NOMO-1 (cell line): ENCODE measurements at regions not wholly inside any gene's neighbourhood (a gene's known extent, or its start where the extent isn't known, plus 50 kb on each side); places are given as distances from the start of the nearest gene placed in this dataset.
A peak's percentile ranks its signal among the peaks of the same experiment; 100 is the strongest.
"Not testable (repeated sequence)": the region's sequence is repeated elsewhere in the genome, so short reads cannot be mapped to it uniquely, and the experiment has no call there.

Experiments
- DNase-seq, 2 experiments: peaks; one replicate each; lab custom pipeline; 2025; ENCODE audit not compliant: unreplicated experiment in 2 of 2; lab: John Stamatoyannopoulos, UW

DNA sequence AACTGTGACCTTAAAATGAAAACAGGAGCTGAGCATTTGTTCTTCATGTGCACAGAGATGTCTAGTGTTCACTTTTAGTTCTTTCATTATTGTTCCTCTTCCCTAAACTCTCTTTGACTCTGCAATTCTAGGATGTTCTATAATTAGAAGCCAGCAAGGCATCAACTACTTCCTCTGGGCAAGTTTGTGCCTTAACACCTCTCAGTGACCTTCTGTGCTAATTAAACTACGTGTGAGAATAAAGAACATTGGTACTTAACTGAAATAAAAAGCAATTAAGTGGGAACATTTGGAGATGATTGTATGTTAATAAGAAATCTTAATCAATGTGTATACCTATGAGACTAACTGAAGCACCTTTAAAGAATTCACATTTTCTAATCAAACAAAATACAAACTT is 242.8 kb downstream of the RASEF start:
- DNase-seq, result no peak

DNA sequence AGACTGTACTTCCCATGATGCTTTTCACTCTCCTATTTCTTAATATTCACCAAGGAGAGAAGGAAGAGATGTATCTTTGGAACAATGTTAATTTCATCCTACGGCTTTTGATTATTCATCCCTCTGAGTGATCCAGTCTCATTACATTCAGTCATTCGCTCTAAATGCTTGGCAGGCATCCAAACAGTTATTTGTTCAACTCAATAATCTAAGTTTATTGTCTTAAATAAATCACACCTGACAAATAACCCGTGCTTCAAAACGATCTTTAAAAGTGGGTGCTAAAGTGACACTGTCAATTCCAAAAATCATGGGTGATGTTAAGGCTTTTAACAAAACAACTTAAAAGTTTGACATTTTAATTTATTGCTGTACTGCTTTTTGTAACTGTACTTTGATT is 233.1 kb downstream of the RASEF start:
- no peak for DNase-seq

DNA sequence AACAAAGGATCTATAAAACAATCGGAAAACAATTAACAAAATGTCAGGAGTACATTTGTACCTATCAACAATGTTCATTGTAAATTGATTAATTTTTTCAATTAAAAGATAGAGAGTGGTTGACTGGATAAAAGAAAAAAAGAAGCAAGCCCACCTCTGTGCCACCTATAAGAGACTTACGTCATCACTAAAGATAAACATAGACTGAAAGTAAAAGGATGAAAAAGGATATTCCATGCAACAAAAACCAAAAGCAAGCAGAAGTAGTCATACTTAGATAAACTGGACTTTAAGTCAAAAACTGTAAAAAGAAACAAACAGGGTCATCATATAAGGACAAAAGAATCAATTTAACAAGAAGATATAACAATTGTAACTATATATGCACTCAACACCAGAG is 197.4 kb downstream of the RASEF start:
- no peak for DNase-seq

DNA sequence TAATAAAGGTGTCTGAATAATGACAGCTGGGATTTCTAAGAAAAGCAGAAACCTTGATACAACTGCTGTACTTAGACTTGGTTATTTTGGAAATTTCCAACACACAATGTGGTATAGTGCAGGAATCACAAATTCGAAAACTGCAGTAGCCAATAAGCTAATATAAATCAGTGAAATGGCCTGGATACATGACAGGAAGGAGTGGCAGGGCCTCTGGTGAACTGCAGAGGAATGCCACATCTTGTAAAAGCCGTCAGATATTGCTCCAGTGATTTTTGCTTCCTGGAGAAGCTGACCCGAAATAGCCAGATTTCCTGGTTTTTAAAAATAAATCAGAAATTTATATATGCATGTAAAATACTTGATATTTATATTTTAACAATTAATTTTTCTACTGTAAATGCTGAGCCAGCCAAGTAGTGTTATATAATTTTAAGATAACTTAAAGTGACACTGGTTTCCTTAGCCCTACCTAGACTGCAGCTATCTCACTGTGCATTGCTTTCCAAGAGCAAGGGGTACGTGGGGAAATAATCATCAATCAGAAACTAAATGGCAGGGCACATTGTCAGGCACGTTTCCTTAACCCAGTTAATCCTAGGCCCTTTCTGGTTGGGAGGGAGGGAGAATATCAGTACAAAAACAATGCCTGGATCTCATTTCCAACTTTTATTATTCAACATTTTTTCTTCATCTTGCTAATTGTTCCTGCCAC is 182.4 kb downstream of the RASEF start:
- DNase-seq, result no peak

DNA sequence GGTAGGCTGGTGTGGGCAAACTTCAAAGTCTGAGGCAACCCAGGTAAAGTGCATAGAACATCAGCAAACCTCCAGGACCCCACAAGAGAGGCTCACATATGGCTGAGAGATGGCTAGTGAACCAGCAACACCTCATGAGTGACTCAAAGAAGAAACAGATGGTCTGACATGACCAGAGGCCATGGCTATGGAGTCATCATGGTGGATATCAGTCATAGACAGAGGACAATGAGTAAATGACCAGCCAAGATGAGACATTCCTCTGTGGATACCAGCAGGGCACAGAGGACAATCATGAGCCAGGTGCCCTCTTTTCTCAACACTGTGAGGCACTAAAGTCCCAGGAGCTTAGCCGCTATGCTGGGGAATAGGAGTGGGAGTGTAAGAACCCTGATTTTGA is 180.8 kb downstream of the RASEF start:
- DNase-seq, result no peak

DNA sequence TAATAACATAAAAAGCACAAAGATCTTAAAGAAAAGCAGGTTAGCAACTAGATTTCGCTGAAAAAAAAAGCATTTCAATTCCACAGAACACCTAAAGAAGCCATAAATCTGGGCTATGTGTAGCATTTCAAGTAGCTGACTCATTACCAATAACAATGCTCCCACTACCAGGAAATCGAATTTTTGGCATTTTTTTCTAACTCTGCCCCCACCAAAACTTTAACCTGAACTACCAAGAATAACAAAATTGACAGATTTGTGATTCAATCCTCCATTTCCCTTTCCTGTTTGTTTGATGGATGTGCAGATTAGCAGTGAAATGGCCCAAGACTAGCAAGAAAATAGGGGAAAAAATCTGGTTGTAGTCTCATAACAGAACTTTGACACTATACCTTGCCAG is 180.2 kb downstream of the RASEF start:
- no peak for DNase-seq

DNA sequence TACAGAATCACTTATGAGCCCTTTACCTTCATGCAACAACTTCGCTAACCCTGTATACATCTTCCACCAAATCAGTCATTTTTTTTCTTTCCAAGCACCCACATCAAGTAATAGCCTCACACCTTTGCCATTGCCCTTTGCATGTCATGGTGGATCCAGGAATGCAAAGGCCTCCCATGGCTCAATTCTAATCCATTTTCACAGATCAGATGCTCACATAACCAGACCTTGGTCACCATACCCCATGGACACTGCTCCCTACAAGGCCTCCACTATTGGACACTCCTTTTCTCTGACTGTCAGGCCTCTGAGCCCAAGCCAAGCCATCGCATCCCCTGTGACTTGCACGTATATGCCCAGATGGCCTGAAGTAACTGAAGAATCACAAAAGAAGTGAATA is 179.5 kb downstream of the RASEF start:
- DNase-seq, result no peak

DNA sequence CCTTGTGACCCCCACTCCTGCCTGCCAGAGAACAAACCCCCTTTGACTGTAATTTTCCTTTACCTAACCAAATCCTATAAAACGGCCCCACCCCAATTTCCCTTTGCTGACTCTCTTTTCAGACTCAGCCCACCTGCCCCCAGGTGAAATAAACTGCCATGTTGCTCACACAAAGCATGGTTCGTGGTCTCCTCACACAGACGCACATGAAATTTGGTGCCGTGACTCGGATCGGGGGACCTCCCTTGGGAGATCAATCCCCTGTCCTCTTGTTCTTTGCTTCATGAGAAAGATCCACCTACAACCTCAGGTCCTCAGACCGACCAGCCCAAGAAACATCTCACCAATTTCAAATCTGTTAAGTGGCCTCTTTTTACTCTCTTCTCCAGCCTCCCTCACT is 179.0 kb downstream of the RASEF start:
- not testable (repeated sequence) for DNase-seq

DNA sequence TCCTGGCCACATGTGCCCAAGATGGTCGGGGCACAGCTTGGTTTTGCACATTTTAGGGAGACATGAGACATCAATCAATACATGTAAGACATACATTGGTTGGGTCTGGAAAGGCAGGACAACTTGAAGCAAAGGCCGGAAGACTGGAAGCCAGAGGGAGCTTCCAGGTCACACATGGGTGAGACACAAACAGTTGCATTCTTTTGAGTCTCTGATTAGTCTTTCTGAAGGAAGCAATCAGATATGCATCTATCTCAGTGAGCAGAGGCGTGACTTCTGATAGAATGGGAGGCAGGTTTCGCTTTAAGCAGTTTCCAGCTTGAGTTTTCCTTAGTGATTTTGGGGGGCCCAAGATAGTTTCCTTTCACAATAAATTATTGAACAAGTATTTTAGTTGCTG is 172.5 kb downstream of the RASEF start:
- no peak for DNase-seq

DNA sequence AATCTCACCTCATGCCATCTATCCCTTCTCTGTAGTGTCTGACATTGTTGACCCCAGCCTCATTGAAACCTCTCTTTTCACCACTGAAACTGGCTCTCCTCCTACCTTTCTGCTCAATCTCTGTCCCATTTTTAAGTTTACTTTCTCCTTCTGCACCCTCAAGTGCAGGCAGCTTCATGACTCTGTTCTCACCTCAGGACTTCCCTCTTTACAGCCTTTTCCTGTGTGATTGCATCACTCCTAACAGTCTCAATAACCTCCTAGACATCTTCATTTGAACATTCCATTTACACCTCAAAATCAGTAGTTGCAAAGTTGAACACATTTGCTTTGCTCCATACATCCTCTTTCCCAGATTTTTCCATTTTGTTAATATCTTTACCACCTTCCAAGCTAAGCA is 172.1 kb downstream of the RASEF start:
- DNase-seq, result peak in 1 of 2 experiments; percentile 0

DNA sequence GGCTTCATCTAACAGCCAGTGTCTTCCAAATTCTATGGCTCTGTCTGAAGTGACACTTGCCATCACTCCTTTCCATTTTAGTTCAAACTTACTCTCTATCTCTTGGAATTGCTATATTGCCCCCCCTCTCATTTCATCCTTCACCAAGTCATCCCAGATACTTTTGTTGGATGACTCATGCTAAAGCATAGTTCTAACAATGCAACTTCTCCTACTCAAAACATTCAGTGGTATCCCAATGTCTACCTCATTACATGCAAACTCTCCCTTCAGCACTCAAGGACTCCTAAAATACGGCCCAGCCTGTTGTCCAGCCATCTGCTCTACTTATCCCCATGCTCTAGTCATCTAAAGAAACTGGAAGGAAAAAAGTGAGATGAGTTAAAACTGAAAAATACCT is 171.6 kb downstream of the RASEF start:
- no peak for DNase-seq

DNA sequence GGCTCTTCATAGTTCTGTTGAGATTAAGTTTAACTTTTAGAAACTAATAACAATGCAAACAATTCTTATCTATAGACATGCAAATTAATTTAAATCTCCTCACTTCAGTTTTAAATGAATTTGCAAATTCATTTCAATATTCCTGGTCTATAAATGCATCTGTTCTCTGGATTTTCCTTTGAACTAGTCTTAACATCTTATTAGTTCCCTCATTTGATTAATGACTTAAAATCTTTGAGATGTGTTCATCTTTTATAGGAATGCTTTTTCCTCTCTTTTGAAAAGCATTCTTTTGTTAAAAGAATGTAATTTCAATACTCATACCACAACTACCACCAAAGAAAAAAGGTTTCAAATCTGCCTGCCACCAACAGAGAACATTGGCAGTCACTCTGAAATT is 169.4 kb downstream of the RASEF start:
- DNase-seq, result no peak

DNA sequence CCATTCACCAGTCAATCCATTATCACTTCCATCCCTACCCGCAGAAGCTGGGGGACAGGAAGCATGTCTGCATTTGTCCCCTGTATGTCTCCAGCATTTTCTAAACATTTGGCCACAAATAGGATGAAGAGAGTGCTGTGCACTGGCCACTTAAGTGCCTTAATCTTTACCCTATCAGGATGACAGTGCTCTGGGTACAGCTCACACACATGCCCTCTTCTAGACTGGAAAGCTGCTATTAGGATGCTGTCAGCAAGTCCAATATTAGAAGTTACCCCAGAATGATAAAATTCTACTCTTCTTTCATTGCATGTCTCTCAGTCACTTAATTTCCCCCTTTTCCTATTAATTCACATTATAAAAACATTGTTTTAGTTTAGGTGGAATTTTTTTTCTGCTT is 168.4 kb downstream of the RASEF start:
- DNase-seq, result no peak

DNA sequence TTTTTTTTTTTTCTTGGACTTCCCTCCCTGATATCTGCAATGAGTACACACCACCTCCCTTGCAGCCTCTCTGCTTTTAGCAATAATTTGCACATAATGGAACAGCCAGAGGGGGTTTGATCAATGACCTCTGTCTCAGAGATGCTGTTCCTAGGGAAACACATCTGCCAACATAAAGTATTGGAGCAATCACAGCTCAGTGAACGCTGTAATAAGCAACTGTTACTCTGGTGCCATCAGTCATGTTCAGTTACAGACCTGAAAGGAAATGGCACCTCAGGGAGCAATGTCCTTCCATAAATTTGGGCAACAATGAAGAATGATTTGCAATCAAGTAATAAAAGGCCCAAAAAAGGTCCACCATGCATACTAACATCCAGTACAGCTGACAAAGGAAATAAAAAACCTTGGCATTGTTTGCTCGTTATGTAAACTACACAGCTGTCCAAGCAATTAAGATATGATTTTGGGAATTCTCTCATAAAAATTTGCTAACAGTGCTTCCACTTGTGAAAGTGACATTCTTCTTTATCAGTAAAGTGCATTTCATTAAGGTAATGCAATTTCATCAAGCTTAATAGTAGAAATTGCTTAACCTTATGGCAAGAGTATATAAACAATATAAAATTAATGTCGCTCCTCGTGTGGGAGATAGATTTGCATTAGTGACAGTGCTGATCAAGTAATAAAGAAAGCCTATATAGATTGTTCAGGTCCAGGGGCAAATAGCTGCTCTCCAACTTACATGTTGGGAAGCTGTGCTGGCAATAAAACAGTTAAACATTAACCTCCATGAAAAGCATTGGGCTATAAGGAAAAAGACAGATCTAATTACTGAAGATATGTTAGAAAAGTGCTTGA is 167.8 kb downstream of the RASEF start:
- no peak for DNase-seq

DNA sequence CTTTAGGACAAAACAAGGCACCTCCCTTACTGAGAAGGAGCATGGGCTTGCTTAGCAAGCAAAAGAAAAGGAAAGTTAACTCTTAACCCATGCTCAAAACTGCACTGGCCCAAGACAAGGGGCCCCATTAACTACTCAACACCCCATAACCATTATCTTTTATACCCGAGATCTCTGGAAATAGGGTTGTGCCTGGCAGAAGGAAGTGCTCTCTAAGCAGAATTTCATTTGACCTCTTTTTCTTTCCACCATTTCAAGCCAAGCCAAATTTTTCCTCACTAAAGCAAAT is 167.2 kb downstream of the RASEF start:
- no peak for DNase-seq

DNA sequence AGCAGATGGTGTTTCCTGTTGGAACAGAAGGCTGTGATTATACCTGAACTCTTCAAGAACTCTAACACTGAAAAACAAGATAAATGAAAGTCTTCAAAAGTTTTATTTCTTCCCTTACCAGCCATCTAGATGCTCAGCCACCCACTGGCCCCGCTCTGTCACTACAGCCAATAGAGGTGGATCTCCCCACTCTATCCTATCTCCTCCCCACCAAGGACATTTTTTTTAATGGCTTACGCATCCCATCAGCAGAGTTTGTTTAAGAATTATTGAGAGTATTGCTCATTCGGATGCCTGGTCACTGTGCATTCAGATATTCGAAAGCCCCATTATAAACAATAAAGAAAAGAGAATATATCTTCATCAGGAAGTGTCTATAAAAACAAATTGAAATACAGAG is 159.4 kb downstream of the RASEF start:
- DNase-seq, result no peak

DNA sequence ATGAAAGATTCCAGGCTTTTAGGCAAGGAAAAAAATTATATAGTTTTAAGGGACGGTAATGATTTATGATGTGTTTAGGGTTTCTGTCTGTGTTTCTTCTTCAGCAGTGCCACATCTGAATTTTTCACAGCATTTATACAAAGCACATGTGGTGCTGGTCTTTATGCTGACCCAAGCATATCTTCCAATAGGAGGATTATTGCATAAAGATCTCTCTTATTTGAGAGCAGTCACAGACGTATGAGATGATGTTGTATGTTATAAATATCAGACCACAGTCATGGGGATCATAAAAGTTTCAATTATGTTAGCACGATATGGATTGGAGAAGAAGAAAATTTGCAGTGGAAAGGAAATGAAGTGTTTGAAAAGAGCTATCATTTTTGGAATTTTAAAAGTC is 150.9 kb downstream of the RASEF start:
- DNase-seq, result no peak

DNA sequence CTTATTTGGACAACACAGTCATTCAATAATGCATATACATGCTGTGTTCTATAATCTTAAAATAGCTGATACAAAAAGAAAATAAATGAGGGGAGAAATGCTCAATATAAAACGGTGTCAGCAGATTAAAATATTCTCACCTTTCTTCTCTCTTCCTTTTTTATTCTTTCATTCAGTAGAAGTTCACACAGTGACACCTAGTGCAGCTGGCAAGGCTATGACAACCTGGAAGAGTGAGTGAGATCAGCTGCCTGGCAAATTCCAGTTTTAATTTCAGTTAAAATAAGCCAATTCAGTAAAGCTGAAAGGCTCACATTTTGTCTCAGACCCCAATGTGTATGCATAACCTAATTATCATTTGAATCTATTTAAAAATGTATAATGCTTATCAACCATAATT is 150.3 kb downstream of the RASEF start:
- DNase-seq, result no peak

DNA sequence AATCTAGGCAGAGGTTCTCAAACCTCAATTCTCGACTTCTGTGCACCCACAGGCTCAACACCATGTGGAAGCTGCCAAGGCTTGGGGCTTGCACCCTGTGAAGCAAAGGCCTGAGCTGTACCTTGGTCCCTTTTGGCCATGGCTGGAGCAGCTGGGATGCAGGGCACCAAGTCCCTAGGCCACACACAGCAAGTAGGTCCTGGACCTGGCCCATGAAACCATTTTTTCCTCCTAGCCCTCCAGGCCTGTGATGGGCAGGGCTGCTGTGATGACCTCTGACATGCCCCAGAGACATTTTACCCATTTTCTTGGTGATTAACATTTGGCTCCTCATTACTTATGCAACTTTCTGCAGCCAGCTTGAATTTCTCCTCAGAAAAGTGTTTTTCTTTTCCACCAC is 146.7 kb downstream of the RASEF start:
- DNase-seq, result not testable (repeated sequence)

DNA sequence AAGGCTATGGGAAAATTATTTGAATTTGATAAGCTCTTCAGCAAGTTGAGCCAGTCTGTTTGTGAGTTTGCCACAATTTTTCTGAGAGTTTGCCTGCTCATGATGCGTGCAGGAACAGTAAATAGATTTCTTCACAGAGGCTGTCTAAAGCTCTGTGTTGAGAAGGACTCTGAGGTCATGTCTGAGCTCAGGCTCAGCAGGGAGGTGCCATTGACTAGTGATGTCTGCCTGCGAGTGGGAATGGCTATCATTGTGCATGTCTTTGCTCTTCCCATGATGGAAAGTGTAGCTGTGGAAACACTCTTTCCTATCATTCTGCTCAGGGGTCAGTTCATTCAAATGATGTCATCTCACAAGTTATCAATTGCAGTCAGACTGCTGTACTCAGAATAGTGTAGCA is 142.8 kb downstream of the RASEF start:
- no peak for DNase-seq

DNA sequence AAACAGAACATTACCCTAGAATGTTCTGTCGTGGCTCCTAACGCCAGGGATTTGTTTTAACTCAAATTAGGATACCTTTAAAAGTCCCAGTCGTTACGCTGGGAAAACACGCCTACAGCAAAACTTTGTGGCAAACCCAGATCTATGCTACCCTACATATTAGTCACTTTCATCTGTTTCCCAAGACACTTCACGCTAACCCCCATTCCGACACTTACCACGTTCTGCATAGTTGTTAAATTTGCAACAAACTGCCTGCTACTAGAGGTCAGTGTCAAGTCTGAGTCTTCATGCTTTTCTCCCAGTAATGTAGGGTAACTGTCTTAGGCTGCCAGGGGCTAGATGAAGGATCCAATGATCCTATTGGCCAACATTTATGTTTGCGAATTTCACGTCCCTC is 140.3 kb downstream of the RASEF start:
- DNase-seq, result no peak

DNA sequence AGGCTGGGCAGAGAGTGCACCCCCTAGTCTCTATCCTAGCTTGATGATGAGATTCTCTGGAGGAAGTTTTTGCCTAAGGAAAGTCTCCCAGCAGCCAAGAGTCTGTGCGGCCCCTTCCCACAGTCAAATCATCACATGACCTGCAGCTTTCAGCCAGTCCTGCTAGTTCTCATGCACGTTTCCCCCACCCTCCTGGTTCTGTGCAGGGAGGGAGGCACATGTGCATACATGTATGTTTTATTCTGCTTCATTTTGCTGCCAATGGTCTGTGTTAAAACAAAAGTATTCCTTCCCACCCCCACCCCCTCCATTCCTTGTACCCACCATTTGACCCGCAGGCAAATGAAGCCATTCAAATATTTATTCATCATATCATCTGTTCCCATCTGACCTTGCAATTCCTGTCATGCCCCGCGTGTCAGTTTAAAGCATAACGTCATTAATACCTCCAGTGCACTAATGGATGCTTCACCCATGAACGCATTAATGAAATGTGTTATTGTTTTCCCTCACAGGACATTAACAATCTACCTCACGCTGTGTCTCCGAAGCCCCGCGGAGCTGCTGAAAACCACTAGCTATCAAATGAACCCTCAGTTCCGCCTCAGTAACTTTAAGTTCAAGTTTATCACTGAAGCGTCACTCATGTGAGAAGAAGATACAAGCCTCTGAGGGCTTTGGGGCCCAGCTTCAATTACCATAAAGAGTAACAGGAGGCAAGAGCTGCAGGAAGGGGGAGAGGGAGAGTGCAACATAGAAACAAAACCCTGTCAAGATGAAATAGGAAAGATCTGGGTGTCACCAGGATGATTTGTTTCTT is 139.6 kb downstream of the RASEF start:
- DNase-seq, result no peak
